AG08396 (cell line): ENCODE measurements at regions not wholly inside any gene's neighbourhood (a gene's known extent, or its start where the extent isn't known, plus 50 kb on each side); places are given as distances from the start of the nearest gene placed in this dataset.
A peak's percentile ranks its signal among the peaks of the same experiment; 100 is the strongest.

Experiments
- DNase-seq: peaks from one replicate; pipeline ENCODE4 v3.0.0; 2012; ENCODE audit warnings: low spot score, mixed read lengths

GRCh38 chr2:145190031-145190703 lies 670.2 kb upstream of the ZEB2 start:
- DNase-seq, result no peak

GRCh38 chr2:145186303-145186702 lies 666.4 kb upstream of the ZEB2 start:
- no peak for DNase-seq

- DNase-seq, result peak; percentile 9
Measured at GRCh38 chr2:145185696-145186095, 665.8 kb upstream of the ZEB2 start.

- DNase-seq, result no peak
Measured at GRCh38 chr2:145184741-145185651, 665.1 kb upstream of the ZEB2 start.

- DNase-seq, result no peak
Measured at GRCh38 chr2:145169285-145169684, 649.4 kb upstream of the ZEB2 start.

GRCh38 chr2:145168091-145168490 lies 648.2 kb upstream of the ZEB2 start:
- DNase-seq, result no peak

- no peak for DNase-seq
Measured at GRCh38 chr2:145166731-145167302, 646.9 kb upstream of the ZEB2 start.

- no peak for DNase-seq
Measured at GRCh38 chr2:145161656-145162055, 641.7 kb upstream of the ZEB2 start.

- no peak for DNase-seq
Measured at GRCh38 chr2:145160855-145161254, 640.9 kb upstream of the ZEB2 start.

GRCh38 chr2:145159676-145160075 lies 639.8 kb upstream of the ZEB2 start:
- no peak for DNase-seq

- peak; percentile 70 for DNase-seq
Measured at GRCh38 chr2:145157741-145158591, 638.0 kb upstream of the ZEB2 start.

GRCh38 chr2:145157036-145157675 lies 637.2 kb upstream of the ZEB2 start:
- no peak for DNase-seq

GRCh38 chr2:145156199-145156598 lies 636.3 kb upstream of the ZEB2 start:
- DNase-seq, result no peak

GRCh38 chr2:145155196-145155595 lies 635.3 kb upstream of the ZEB2 start:
- no peak for DNase-seq

GRCh38 chr2:145154731-145155130 lies 634.8 kb upstream of the ZEB2 start:
- DNase-seq, result no peak

- no peak for DNase-seq
Measured at GRCh38 chr2:145146691-145147090, 626.8 kb upstream of the ZEB2 start.

- no peak for DNase-seq
Measured at GRCh38 chr2:145144131-145144728, 624.3 kb upstream of the ZEB2 start.

- DNase-seq, result no peak
Measured at GRCh38 chr2:145141981-145142380, 622.1 kb upstream of the ZEB2 start.

GRCh38 chr2:145140658-145141057 lies 620.7 kb upstream of the ZEB2 start:
- DNase-seq, result no peak

- no peak for DNase-seq
Measured at GRCh38 chr2:145138626-145139025, 618.7 kb upstream of the ZEB2 start.

GRCh38 chr2:145137901-145138300 lies 618.0 kb upstream of the ZEB2 start:
- no peak for DNase-seq
